SU-DHL-6 (cell line): ENCODE measurements at regions not wholly inside any gene's neighbourhood (a gene's known extent, or its start where the extent isn't known, plus 50 kb on each side); places are given as distances from the start of the nearest gene placed in this dataset.
"Not testable (repeated sequence)": the region's sequence is repeated elsewhere in the genome, so short reads cannot be mapped to it uniquely, and the experiment has no call there.

Experiments
- H2AFZ ChIP-seq: fragments of 200-600 bp; sonication (generic); 2 replicates; pipeline ENCODE4 v1.6.1; 2014; ENCODE audit warnings: low read depth, mild to moderate bottlenecking, moderate library complexity, mixed read lengths, antibody characterized with exemption, low read length; ENCODE audit not compliant: severe bottlenecking
- H3F3A ChIP-seq: fragments of 200-600 bp; shearing (Covaris generic); 2 replicates; pipeline ENCODE4 v1.6.0; 2016; ENCODE audit warnings: antibody characterized with exemption, mild to moderate bottlenecking; ENCODE audit not compliant: insufficient read depth
- H3K27ac ChIP-seq: fragments of 200-600 bp; sonication (generic); 2 replicates; pipeline ENCODE4 v1.5.1; 2016; ENCODE audit warnings: low read depth, mild to moderate bottlenecking, low read length, moderate library complexity, mixed read lengths
- H3K27me3 ChIP-seq: fragments of 200-600 bp; sonication (generic), shearing (Covaris generic); 2 replicates; pipeline ENCODE4 v1.6.0; 2014; ENCODE audit warnings: mild to moderate bottlenecking, low read length
- H3K36me3 ChIP-seq: fragments of 200-600 bp; sonication (generic); 2 replicates; pipeline ENCODE4 v1.6.1; 2014; ENCODE audit warnings: mild to moderate bottlenecking, low read length, mixed read lengths
- H3K4me2 ChIP-seq: fragments of 300-600, 200-600 bp; shearing (Covaris generic), sonication (generic); 2 replicates; pipeline ENCODE4 v1.6.0; 2014; ENCODE audit warnings: low read length, low read depth, mild to moderate bottlenecking; ENCODE audit not compliant: poor library complexity, severe bottlenecking
- H3K4me3 ChIP-seq: fragments of 200-600 bp; sonication (generic); 2 replicates; pipeline ENCODE4 v1.5.1; 2014; ENCODE audit warnings: antibody characterized with exemption, low read length, mild to moderate bottlenecking, mixed read lengths; ENCODE audit not compliant: insufficient read depth, poor library complexity, severe bottlenecking
- H3K79me2 ChIP-seq: fragments of 200-600 bp; sonication (generic); 2 replicates; pipeline ENCODE4 v1.6.1; 2014; ENCODE audit warnings: mild to moderate bottlenecking, low read length, moderate library complexity; ENCODE audit not compliant: insufficient read depth
- H3K9ac ChIP-seq: fragments of 200-600 bp; sonication (generic); 2 replicates; pipeline ENCODE4 v1.7.0; 2014; ENCODE audit warnings: mild to moderate bottlenecking, low read length
- H3K9me2 ChIP-seq: fragments of 200-600 bp; sonication (generic); replicated peaks from 2 replicates; pipeline ENCODE4 v1.6.1; 2014; ENCODE audit warnings: low read length; ENCODE audit not compliant: insufficient read depth
- H3K9me3 ChIP-seq: fragments of 200-600 bp; sonication (generic); 2 replicates; pipeline ENCODE4 v1.6.1; 2014; ENCODE audit warnings: low read length, mixed read lengths; ENCODE audit not compliant: insufficient read depth
- H4K20me1 ChIP-seq: fragments of 200-600 bp; sonication (generic); 2 replicates; pipeline ENCODE4 v1.6.1; 2014; ENCODE audit warnings: low read depth, mild to moderate bottlenecking, antibody characterized with exemption, low read length, moderate library complexity, mixed read lengths
- EZH2phosphoT487 ChIP-seq: fragments of 200-600 bp; sonication (generic), shearing (Covaris generic); conservative IDR thresholded peaks from 2 replicates; pipeline ENCODE4 v1.6.1; 2018; ENCODE audit warnings: mild to moderate bottlenecking, antibody characterized with exemption, low read length, moderate library complexity, mixed read lengths
- TF ChIP-seq, protein P1 (sequence below): fragments of 200-600 bp; sonication (generic); IDR thresholded peaks from one replicate; pipeline ENCODE4 v1.5.1; 2017; ENCODE audit warnings: antibody characterized with exemption, mild to moderate bottlenecking, low read length, moderate library complexity; ENCODE audit not compliant: insufficient read depth, poor library complexity, severe bottlenecking

DNA sequence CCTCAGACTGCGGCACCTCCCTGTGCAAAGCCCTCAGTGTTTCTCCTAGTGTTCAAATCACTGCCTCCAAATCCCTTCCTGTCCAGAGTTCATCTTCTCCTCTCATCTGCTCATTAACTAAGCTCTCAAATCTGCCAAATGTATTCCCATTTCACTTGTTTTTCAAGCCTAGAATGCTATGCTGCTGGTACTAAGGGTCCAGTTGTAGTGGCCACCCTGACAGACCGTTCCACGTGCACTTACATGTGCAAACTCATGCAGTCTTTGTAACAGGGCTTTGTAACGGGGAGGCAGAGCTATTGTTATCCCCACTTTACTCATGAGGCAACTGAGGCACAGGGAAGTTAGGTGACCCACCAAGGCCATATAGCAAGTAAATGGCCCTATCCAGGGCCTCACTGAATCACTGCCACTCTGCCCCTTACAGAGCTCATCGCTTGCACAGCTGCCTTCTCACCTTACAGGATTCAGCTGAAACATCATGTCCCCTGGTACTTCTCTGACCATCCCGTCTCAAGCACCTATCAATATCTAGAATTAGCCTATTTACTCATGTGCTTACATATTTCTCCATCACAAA lies 153.0 kb upstream of the PDE1C start:
- Histone ChIP-seq H3K4me2 (no peak overlapping the region), H2AFZ (no peak overlapping the region), H4K20me1 (no peaks in the 10 kb centered on the region), H3K9ac (no peak overlapping the region), H3F3A (no peaks in the 10 kb centered on the region), H3K9me2 (no peaks in the 10 kb centered on the region), H3K27ac (no peak overlapping the region), H3K4me3 (no peak overlapping the region), H3K9me3 (no peaks in the 10 kb centered on the region), H3K36me3 (no peaks in the 10 kb centered on the region), H3K27me3 (no peaks in the 10 kb centered on the region), H3K79me2 (no peaks in the 10 kb centered on the region)
- no peak for TF ChIP-seq EZH2phosphoT487

- TF ChIP-seq, protein P1, sequence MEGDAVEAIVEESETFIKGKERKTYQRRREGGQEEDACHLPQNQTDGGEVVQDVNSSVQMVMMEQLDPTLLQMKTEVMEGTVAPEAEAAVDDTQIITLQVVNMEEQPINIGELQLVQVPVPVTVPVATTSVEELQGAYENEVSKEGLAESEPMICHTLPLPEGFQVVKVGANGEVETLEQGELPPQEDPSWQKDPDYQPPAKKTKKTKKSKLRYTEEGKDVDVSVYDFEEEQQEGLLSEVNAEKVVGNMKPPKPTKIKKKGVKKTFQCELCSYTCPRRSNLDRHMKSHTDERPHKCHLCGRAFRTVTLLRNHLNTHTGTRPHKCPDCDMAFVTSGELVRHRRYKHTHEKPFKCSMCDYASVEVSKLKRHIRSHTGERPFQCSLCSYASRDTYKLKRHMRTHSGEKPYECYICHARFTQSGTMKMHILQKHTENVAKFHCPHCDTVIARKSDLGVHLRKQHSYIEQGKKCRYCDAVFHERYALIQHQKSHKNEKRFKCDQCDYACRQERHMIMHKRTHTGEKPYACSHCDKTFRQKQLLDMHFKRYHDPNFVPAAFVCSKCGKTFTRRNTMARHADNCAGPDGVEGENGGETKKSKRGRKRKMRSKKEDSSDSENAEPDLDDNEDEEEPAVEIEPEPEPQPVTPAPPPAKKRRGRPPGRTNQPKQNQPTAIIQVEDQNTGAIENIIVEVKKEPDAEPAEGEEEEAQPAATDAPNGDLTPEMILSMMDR, result no peak
- no peak for TF ChIP-seq EZH2phosphoT487
- H4K20me1 ChIP-seq, result no peaks in the 10 kb centered on the region
- no peaks in the 10 kb centered on the region for H3K27me3 ChIP-seq
- H3K36me3 ChIP-seq, result no peaks in the 10 kb centered on the region
- H3F3A ChIP-seq, result no peaks in the 10 kb centered on the region
- no peak overlapping the region for H3K27ac ChIP-seq
- H3K4me3 ChIP-seq, result no peak overlapping the region
- no peak overlapping the region for H3K4me2 ChIP-seq
- no peak overlapping the region for H3K9ac ChIP-seq
- H3K9me3 ChIP-seq, result no peaks in the 10 kb centered on the region
- no peak overlapping the region for H2AFZ ChIP-seq
- H3K9me2 ChIP-seq, result no peaks in the 10 kb centered on the region
- no peaks in the 10 kb centered on the region for H3K79me2 ChIP-seq
Measured at GRCh38 chr7:32222251-32222900, 152.2 kb upstream of the PDE1C start.

DNA sequence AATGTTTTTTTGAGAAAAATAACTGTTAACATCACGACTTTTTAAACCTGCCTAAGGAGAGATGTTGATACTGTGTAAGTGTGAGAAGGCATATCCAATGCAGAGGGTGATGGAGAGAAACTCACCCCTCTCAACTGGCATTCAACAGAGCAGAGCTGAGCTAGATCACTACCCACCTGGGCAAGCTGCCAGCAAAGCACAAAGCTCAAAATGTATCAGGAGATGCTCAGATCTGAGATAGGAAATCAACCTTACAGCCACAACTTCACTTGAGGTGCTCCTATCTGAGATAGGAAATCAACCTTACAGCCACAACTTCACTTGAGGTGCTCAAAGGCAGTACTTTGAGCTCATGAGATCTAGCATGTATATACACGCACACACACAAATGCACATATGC lies 151.5 kb upstream of the PDE1C start:
- Histone ChIP-seq H3K27ac (no peak overlapping the region), H3K4me2 (no peak overlapping the region), H3K9ac (no peak overlapping the region), H3K36me3 (no peaks in the 10 kb centered on the region), H3F3A (no peaks in the 10 kb centered on the region), H4K20me1 (no peaks in the 10 kb centered on the region), H3K9me3 (no peaks in the 10 kb centered on the region), H3K27me3 (no peaks in the 10 kb centered on the region), H3K4me3 (no peak overlapping the region), H3K9me2 (no peaks in the 10 kb centered on the region), H2AFZ (no peak overlapping the region), H3K79me2 (no peaks in the 10 kb centered on the region)
- TF ChIP-seq, protein P1, result no peak
- TF ChIP-seq EZH2phosphoT487, result no peak

- Histone ChIP-seq H3K4me3 (no peak overlapping the region), H4K20me1 (no peaks in the 10 kb centered on the region), H3K36me3 (no peaks in the 10 kb centered on the region), H2AFZ (no peak overlapping the region), H3F3A (no peaks in the 10 kb centered on the region), H3K4me2 (no peak overlapping the region), H3K27ac (no peak overlapping the region), H3K79me2 (no peaks in the 10 kb centered on the region), H3K9me2 (no peaks in the 10 kb centered on the region), H3K27me3 (no peaks in the 10 kb centered on the region), H3K9ac (no peak overlapping the region), H3K9me3 (no peaks in the 10 kb centered on the region)
- TF ChIP-seq, protein P1, result no peak
- TF ChIP-seq EZH2phosphoT487, result no peak
Measured at GRCh38 chr7:32221056-32221455, 150.8 kb upstream of the PDE1C start.

GRCh38 chr7:32219831-32220230 lies 149.6 kb upstream of the PDE1C start:
- H3K4me3 ChIP-seq, H3K9me3 ChIP-seq, H3K9ac ChIP-seq: not testable (repeated sequence)

More at GRCh38 chr7:32219831-32220230, 149.6 kb upstream of the PDE1C start:
- H3K27me3 ChIP-seq, H3K27ac ChIP-seq, H3K36me3 ChIP-seq, H3F3A ChIP-seq, H3K9me2 ChIP-seq, H2AFZ ChIP-seq, H3K79me2 ChIP-seq, H4K20me1 ChIP-seq, H3K4me2 ChIP-seq: not testable (repeated sequence)
